Pulmonary artery endothelial cell (primary cell): ENCODE measurements at regions not wholly inside any gene's neighbourhood (a gene's known extent, or its start where the extent isn't known, plus 50 kb on each side); places are given as distances from the start of the nearest gene placed in this dataset.
"Not testable (repeated sequence)": the region's sequence is repeated elsewhere in the genome, so short reads cannot be mapped to it uniquely, and the experiment has no call there.

Experiments
- DNase-seq: peaks from one replicate; pipeline ENCODE4 v3.0.0-alpha.2; 2011; ENCODE audit warnings: low read depth, low spot score

DNA sequence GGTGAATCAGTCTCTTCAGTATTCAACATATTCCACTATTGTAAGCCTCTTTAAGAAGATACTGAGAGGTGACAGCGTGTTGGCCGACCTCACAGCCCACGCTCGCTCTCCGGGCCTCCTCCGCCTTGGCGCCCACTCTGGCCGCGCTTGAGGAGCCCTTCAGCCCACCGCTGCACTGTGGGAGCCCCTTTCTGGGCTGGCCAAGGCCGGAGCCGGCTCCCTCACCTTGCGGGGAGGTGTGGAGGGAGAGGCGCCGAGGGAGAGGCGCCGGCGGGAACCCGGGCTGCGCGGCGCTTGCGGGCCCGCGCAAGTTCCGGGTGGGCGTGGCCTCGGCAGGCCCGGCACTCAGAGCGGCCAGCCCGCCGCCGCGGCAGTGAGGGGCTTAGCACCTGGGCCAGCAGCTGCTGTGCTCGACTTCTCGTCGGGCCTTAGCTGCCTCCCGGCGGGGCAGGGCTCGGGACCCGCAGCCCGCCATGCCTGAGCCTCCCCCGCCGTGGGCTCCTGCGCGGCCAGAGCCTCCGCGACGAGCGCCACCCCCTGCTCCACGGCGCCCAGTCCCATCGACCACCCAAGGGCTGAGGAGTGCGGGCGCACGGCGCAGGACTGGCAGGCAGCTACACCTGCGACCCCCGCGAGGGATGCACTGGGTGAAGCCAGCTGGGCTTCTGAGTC is 306.4 kb downstream of the SEMA3D start:
- not testable (repeated sequence) for DNase-seq

DNA sequence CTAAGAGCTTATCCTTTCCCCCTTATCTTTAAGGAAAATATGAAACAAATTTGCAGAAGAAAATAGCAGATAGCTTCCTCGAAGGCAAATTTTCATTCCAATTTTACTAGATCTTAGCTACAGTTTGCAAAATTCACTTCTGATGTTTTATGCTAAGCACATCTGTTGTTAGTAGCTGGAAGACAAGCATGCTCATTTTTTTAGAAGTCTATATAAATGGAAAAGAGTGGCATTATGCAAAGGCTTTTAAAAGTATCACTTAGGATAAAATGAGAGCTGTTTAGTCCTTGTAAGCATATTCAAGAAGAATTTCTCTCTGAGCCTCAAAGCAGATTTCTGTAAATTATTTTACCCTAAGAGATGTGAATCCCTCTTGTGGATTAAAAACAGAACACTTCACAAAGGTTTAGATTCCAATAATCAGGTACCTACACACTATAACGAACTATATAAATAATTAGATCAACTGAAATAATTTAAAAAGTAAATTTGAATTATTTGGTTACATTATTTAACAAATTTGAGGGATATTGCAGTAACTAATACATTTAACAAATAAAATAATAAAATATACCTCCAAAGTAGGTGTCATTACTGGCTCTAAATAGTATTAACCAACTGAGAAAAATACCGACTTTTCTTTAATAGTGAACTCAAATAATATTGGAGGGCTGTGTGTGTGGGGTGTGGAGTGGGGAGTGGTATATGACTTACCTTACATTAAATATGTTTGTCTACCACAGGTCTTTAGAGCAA is 307.1 kb downstream of the SEMA3D start:
- DNase-seq = no peak

DNA sequence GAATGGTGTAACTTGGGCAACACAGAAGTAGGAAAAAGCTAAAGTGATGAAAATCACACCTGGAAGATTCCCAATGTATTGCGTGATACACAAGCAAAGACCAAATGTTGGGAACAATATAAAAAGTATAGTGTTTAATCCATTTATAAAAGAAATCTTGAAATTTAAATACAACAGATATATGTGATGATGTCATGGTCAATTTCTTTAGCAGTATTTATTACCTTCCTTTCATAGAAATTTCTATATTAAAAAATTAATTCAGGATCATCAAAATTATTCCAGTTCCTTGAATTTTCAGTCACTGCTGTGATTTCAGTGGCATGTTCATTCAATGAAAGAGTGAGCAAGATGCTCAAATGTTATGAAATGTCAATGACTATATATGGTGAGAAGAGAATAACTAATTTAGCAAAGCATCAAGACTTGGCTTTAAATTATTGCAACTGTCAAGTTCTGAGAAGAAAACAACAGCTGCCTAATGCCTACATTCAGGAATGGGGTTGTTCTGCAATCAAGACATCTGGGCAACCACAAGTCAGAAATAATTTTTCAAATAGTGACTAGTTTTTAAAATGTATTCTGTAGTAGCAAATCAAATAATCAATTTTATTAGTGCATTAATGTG is 308.8 kb downstream of the SEMA3D start:
- no peak for DNase-seq

DNA sequence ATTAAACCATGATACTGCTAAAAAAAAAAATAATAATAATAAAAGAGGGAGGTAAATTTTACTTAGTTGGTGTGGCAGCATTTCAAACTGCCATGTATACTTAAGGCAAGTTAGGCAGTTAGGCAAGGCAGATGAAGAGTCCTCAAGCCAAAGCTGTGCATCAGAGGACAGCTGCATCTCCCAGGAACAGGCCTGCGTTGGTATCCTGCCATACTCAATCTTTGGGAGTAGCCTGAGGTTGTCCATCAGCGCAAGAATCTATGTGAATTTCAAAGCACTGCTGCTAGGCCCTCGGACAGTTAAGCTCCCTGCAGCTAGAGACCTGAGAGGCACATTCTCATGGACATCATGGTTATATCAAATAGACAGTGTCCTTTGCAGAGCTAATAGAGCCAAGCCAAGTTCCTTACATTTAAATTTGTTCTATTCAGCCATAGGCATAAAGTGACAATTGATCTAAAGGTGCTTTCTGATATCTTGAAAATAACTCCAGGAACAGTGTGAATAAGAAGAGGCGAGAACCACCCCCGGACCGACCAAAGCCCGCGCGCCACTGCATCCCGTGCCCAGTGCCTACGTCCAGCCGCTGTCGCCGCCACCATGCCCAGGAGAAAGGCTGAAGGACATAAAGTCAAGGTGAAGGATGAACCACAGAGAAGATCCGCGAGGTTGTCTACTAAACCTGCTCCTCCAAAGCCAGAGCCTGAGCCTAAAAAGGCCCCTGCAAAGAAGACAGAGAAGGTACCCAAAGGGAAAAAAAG is 310.6 kb downstream of the SEMA3D start:
- no peak for DNase-seq

DNA sequence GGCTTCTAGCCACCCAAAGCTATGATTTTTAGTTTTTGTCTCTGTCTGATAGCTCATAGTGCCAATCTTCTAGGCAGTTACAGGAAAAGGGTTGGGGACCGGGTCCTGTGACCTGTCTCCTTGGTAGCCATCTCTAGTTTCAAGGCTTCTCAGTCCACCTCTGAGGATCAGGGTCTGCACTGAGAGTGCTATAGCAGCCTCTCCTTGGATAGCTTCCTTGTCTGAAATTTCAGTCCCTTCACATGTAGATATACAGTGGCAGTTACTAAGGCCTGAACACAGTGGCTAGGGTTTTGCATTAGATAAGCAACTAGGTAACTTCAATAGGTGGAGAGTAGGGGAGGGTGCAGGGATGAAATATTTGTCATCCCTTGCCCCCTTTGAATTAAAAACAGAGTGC is 321.3 kb downstream of the SEMA3D start:
- DNase-seq = no peak

DNA sequence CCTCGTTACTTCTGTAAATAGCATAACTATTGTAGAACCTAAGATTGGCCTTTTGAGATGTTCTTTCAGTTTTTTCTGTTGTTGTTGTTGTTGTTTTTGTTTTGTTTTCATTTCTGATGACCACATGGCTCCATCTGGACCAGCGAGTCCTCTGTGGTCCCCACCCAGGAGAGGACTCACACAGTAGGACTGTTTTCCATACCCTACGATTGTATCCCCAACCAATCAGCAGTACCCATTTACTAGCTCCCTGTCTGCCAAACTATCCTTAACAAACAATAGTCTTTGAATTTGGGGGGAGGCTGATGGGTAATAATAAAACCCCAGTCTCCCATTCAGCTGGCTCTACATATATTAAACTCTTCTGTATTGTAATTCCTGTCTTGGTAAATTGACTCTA is 329.5 kb downstream of the SEMA3D start:
- DNase-seq = no peak

DNA sequence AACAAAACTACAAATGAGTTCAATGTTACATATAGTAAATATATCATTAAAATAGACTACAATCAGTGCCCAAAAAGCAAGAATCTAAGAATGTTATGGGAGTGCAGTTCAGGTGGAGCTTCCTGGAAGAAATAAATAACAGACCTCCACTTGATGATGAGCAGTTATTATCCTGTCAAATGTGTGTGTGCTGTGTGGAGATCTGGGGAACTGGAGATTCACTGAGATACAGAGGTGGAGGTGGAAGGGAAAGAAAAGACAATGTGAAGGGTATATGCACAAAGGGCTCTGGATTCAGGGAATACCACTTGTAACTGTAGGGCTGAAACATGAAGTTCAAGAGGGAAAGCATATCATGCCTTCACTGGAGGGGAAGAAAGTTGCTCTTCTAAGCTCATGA is 331.1 kb downstream of the SEMA3D start:
- DNase-seq = no peak

DNA sequence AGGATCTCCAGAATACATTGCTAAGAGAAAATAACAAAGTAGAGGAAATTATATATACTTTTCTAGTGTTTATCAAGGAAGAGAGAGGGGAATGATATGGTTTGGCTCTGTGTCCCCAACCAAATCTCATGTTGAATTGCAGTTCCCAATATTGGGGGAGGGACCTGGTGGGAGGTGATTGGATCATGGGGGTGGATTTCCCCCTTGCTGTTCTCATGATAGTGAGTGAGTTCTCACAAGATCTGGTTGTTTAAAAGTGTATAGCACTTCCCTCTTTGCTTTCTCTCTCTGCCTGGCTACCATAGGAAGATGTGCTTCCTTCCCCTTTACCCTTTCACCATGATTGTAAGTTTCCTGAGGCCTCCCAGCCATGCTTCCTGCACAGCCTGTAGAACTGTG is 337.9 kb downstream of the SEMA3D start:
- DNase-seq = not testable (repeated sequence)

DNA sequence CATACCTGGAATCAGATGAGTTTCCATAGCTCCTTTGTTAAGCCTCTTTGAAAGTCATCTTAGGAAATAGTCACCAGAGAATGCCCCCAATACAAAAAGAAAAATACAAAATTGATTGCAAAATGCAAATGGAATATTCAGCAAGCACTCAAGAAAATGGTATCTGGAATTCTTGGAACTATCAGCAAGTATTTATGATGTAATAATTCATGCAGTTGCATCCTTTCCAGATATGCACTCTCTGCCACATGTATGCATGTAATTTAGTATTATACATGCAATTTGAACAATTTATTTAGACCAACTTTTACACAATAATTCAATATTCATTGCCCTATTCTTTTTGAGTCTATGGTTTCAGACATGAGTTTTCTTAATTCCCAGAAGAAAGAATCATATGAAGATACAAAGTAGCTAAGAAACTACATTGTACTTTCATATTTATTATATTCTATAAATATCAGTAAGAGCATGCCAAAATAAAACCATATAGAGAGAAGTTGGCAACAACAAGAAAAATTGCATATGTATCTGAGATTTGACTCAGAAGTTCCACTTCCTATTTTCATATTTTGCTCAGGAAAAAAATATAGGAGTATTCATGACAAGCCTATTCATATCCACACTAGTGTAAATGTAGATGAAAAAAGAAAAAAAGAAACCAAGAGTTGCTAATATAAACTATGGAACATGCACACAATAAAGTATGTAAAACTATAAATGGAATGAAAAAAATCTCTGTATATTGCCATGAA is 338.5 kb downstream of the SEMA3D start:
- no peak for DNase-seq

DNA sequence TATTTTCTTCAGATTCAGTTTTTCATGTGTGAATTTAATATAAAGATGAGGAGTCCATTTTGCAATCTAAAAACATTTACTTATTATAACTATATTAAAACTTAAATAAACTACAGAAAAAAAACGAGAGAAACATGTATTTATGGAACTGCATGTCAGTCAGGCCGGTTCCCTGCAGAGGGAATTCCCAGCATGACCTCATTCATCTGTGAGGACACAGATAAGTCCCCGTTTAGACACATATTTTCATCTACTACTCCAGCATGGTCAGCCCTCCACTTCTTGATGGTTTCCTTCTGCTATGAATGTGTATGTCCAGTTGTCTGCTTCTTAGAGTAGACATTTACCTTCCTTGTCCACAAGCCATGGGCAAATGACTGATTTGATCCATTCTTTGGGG is 339.1 kb downstream of the SEMA3D start:
- DNase-seq = no peak

DNA sequence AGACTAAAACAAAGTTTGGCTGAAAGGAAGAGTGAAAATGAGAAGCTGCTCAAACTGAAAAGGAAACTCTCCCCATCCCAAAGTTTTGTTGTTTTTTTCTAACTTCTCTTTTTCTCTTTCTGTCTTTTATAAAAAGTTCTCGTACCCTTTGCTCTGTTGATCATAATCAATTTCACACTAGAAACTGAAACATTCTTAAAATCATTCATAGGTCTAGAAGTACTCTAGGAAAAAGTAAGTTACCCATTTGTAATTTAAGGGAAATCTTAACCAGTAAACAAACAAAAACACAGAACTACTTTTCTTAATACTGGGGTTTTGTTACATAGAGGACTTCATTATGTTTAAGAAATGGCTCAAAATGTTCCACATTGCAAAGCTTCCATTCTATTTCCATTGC is 339.8 kb downstream of the SEMA3D start:
- DNase-seq = no peak

DNA sequence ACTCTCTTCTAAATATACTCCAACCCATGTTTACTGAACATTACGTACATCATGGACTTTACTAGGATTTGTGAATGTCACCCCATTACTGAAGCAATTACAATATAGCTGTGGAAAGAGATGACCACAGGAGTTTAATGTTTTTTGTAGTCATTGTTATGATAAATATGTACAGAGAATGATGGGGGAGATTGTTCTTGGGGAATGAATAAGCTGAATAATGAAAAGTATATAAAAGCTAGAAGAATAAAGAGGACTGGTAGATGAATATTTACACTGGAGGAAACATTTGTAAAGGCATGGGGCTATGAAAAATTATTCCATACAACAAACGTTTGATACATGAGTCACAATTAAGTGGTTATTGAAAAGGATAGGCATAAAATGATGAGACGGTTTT is 340.9 kb downstream of the SEMA3D start:
- no peak for DNase-seq

DNA sequence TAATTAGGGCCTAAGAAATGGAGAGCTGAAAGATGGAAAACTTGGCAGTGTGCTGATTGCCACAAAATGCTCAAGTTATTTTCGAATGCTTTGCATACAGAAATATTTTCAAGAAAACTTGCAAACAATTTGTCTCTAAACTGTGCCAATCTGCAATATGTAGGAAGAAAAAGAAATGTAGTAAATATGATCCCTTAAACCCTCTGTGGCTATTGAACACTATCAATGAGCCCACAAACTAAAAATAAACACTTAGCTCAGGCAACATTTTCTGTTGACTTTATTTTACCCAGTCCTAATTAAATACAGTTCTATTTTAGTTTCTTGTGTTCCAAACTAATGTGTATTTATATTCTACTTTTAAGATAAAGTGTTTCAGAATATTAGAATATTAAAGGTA is 342.1 kb downstream of the SEMA3D start:
- DNase-seq = no peak

DNA sequence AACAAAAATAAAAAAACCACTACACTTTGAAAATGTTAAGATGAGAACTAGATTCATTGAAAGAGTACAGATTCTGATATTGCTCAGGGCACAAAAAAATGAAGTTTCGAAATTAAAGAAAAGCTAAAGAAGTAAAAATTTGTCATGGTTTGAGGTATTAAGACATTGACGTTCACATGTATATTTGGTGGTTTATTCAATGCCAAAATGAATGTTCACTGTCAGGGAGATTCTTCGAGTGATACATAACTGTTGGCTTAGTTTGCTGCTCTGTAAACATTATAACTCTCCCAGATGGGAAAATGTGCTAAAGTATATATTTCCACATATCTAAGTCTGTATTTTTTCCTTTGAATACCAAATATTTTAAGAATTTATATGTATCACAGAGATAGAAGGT is 345.0 kb downstream of the SEMA3D start:
- no peak for DNase-seq

DNA sequence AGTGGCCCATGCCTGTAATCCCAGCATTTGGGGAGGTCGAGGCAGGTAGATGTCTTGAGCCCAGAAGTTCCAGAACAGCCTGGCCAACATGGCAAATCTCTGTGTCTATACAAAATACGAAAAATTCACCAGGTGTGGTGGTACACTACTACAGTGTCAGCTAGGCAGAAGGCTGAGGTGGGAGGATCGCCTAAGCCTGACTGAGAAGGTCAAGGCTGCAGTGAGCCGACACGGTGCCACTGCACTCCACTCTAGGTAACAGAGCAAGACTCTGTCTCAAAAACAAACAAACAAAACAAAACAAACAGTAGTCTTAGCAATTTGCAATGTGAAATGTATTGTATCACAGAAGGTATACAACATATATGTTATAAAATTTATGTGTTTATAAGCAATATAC is 348.0 kb downstream of the SEMA3D start:
- DNase-seq = no peak

DNA sequence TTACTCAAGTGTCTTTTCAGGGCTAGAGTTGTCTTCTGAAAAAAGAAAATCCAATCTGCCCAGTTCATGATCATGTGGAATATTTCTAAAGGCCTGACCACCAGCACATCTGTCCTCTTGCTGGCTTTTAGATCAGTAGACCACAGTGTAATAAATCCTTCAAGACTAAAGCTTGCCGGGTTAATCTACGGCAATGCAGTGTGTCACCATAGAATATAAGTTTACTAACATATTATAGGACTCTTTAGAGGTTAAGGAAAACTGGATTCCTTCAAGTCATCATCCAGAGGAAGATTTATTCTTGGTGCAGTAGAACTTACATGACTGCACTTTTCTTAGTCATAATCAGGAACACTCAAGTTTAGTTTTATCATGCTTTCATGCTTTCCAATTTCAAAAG is 349.5 kb downstream of the SEMA3D start:
- DNase-seq = no peak

DNA sequence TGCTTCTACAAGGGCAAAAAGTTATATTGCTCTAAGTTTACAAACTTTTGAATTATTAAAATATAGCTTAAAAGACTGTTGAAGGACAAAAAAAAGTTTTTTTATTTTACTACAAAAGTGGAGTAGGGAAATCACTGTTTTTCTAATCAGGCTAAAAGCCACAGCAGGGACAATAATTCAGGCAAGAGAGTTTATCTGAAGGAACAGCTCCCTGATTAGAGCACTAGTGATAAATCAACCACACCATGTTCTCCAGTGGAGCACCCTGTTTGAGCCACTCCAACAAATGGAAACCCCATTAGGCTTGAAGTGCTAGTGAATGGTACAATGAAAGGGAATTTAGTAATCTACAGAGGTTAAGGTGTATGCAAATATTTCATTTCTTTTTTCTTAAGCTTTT is 357.1 kb downstream of the SEMA3D start:
- DNase-seq = no peak

DNA sequence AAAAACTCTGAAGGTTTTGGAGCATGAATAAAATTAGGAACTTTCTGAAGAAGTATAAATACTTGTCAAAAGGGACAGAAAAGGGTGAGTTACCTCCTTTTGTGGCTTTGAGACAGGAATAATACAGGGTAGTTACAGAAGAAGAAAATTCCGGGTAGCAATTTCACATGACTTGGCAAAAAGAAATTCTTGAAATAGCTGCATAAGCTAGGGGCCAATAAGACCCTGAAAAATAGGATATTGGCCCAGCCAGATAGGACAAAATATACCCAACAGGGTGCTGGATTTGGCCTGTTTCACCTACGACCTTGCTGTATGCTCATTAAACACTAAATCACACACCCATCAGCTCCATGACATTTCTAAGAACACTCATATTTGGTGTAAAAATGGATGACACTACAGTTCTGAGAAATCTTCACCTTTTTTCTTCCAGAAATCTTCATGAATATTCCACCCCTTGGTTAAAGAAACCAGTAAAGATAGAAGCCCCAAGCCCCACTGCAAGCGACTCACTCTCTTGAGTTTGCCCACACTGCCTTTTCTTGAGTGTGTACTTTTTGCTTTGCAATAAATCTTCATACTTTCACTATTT is 362.7 kb downstream of the SEMA3D start:
- DNase-seq = no peak

DNA sequence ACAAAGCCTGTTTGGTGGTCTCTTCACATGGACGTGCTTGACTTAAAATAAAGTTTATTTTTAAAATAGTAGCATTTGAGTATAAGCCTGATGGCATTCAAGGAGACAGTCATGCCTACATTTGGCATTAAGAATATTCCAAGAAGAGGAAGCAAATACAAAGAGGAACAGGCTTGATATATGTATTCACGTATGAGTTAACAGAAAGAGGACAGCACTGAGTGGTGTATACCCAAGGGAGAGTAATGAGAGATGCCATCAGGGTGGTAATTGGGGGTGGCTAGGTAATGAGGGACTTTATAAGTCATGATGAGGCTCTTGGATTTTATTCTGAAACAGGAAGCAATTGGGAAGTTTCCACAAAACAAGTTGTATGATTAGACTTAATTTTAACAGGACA is 363.3 kb downstream of the SEMA3D start:
- DNase-seq = no peak

DNA sequence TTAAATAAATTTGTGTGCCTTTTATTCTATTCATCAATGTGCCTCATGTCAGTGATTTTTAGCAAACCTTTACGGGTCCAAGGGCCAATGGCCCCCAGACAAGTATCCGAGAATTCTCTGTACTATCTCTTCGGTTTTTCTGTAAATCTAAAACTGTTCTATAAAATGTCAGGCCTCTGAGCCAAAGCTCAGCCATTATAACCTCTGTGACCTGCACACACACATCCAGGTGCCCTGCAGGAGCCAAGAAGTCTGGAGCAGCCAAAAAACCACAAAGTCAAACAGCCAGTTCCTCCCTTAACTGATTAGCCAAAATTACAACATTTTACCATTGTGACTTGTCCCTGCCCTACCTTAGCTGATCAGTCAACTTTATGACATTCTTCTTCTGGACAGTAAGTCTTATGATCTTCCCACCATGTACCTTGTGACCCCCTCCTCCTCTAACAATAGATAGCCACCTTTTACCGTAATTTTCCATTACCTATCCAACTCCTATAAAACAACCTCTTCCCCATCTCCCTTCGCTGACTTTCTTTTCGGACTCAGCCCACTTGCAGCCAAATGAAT is 363.8 kb downstream of the SEMA3D start:
- DNase-seq = no peak
